Muscle layer of duodenum (tissue), 2 donors: ENCODE measurements at regions not wholly inside any gene's neighbourhood (a gene's known extent, or its start where the extent isn't known, plus 50 kb on each side); places are given as distances from the start of the nearest gene placed in this dataset.

Source experiments
- H3K27ac ChIP-seq: one replicate; pipeline ENCODE4 v1.7.0; 2013; ENCODE audit warnings: mild to moderate bottlenecking, low read length
- H3K27me3 ChIP-seq: one replicate; pipeline ENCODE4 v1.7.0; 2013; ENCODE audit warnings: low read depth, mild to moderate bottlenecking, control low read depth, low read length
- H3K36me3 ChIP-seq, 2 donors: one replicate each; pipeline ENCODE4 v1.7.0; 2013; ENCODE audit warnings: low read length in 2 of 2, control low read depth in 1 of 2, mild to moderate bottlenecking in 1 of 2; ENCODE audit not compliant: insufficient read depth in 2 of 2, control insufficient read depth in 1 of 2
- H3K4me1 ChIP-seq, 2 donors: one replicate each; pipeline ENCODE4 v1.7.0; 2013; ENCODE audit warnings: low read length in 2 of 2, mild to moderate bottlenecking in 2 of 2, control low read depth in 1 of 2, moderate library complexity in 1 of 2; ENCODE audit not compliant: insufficient read depth in 2 of 2, control insufficient read depth in 1 of 2
- H3K4me3 ChIP-seq, 2 donors: one replicate each; pipeline ENCODE4 v1.7.0; 2013; ENCODE audit warnings: low read length in 2 of 2, low read depth in 1 of 2, mild to moderate bottlenecking in 1 of 2
- H3K9me3 ChIP-seq, 2 donors: one replicate each; pipeline ENCODE4 v1.7.0; 2013; ENCODE audit warnings: low read length in 2 of 2, control low read depth in 1 of 2, mild to moderate bottlenecking in 1 of 2; ENCODE audit not compliant: control insufficient read depth in 1 of 2
- donor health status: healthy.

DNA sequence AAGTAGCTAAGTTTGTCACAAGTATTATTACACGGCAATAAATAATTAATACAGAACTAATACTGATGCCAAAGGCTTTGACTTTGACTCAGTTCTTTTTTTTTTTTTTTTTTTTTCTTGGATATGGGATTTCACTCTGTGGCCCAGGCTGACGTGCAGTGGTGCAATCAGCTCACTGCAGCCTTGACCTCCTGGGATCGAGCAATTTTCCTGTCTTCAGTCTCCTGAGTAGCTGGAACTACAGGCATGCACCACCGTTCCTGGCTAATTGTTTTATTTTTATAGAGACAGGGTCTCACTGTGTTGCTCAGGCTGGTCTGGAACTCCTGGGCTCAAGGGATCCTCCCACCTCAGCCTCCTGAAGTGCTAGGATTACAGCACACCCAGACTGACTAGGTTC is 284.5 kb downstream of the SS18 start:
- no peaks in the 10 kb centered on the region for H3K9me3 ChIP-seq
- no peaks in the 10 kb centered on the region for H3K4me1 ChIP-seq
- H3K4me3 ChIP-seq, result no peak overlapping the region
- no peaks in the 10 kb centered on the region for H3K36me3 ChIP-seq
- no peak overlapping the region for H3K27ac ChIP-seq
- H3K27me3 ChIP-seq, result no peaks in the 10 kb centered on the region

DNA sequence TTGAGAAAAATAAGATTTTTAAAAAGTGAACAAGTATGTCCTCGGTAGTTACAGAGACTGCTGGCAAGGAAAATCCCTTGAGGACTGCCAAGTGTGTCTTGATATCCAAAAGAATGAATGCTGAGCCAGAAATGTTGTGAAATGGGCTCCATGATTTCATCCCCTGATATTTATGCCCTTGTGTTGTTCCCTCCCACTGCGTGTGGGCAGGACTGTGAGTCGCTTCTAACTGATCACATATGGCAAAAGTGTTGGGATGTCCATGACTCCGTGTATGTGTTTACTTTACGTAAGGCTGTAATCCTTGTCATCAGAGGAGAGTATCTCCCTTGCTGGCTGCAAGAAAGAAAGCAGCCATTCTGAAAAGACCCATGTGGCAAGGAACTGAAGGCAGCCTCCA is 285.1 kb downstream of the SS18 start:
- no peaks in the 10 kb centered on the region for H3K27me3 ChIP-seq
- H3K27ac ChIP-seq, result no peak overlapping the region
- H3K4me3 ChIP-seq, result no peak overlapping the region
- H3K4me1 ChIP-seq, result no peaks in the 10 kb centered on the region
- H3K36me3 ChIP-seq, result no peaks in the 10 kb centered on the region
- no peaks in the 10 kb centered on the region for H3K9me3 ChIP-seq

DNA sequence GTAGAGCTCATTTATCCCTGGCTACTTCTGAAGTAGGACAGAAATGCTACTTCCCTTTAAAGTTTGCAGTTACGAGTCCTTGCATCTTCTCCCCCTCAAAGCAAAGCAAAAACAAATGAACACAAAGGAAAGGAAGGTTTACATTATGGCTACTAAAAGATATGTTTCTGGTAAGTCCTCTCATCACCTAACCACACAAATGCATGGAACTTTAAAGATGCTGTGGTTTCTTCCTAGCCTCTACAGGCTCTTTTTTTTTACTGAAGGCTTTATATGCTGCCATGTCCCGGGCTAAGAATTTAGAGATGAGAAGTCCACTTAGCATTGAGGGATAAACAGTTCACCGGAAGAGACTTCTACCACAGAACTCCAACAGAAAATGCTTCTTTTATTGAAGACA is 291.2 kb downstream of the SS18 start:
- Histone ChIP-seq H3K4me3 (no peak overlapping the region), H3K4me1 (no peaks in the 10 kb centered on the region), H3K9me3 (no peaks in the 10 kb centered on the region), H3K27me3 (no peaks in the 10 kb centered on the region), H3K27ac (no peak overlapping the region), H3K36me3 (no peaks in the 10 kb centered on the region)

DNA sequence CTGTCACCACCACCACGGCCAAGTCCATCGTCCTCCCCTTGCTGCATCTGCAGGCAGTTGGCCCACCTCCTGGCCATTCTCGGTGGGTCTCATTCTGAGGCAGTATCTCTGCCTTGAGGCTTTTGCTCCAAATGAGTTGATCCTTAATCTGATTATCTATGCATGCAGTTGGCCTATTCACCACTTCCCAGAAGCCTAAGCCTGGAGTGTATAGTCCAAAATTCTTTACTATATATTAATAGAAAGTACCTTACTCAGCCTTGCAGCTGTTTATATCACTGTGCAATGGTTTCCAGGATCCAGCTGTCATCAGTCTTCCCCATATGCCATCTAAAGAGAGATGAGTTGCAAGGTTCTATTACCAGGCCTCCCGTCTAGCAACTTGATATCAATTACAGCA is 292.4 kb downstream of the SS18 start:
- Histone ChIP-seq H3K4me3 (no peak overlapping the region), H3K9me3 (no peaks in the 10 kb centered on the region), H3K27ac (no peak overlapping the region), H3K36me3 (no peaks in the 10 kb centered on the region), H3K27me3 (no peaks in the 10 kb centered on the region), H3K4me1 (no peaks in the 10 kb centered on the region)

DNA sequence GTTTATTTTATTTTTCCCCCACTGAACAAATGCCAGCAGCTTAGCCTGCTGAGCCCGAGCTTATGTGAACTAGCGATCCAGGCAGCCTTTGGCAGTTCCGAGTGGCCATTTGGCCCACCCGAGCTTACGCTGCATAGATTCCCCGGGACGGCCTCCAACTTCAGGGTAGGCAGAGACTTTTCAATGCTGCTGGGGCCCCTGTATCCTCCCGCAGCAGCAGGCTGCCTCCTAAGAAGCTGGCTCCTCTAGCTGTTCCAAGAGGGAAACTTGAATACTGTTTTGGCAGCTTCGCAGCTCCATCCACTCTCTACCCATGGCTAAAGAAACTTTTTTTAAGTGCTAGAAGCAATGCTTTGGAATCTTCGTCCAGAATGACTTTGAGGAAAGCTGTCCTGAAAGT is 295.2 kb downstream of the SS18 start:
- no peaks in the 10 kb centered on the region for H3K4me1 ChIP-seq
- H3K27ac ChIP-seq, result no peak overlapping the region
- H3K4me3 ChIP-seq, result no peak overlapping the region
- no peaks in the 10 kb centered on the region for H3K27me3 ChIP-seq
- no peaks in the 10 kb centered on the region for H3K36me3 ChIP-seq
- no peaks in the 10 kb centered on the region for H3K9me3 ChIP-seq

DNA sequence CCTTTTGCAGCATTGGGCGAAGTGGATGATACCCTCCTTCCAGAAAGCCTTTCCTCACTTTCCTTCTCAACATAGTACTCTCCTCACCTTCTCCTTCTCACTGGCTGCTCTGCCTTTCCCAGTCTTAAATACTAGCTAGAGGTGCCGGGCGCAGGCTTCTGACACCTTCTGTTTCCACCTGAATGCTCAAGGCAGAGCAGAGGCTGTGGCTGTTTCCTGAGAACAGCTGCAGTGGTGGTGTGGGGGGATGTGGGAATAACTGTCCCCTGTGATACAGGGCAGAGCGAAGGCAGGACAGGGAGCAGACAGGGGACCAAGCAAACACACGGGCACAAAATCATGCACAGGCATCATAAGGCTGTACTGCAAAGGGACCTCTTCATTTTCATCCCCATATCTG is 303.1 kb downstream of the SS18 start:
- no peaks in the 10 kb centered on the region for H3K27me3 ChIP-seq
- H3K27ac ChIP-seq, result no peak overlapping the region
- H3K4me3 ChIP-seq, result no peak overlapping the region
- no peaks in the 10 kb centered on the region for H3K4me1 ChIP-seq
- no peaks in the 10 kb centered on the region for H3K9me3 ChIP-seq
- H3K36me3 ChIP-seq, result no peaks in the 10 kb centered on the region

DNA sequence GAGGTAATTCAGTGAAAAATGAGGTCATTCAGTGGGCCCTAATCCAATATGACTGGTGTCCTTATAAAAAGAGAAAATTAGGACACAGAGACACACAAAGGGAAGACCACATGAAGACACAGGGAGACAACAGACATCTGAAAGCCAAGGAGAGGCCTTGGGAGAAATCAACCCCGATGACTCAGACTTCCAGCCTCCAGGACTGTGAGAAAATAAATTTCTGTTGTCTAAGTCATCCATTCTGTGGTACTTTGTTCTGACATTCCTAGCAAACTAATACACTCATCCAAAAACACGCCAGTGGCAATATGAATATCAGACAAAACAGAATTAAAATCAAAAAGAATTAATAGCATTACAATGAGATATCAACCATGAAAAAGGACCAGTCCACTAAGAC is 303.7 kb downstream of the SS18 start:
- no peaks in the 10 kb centered on the region for H3K4me1 ChIP-seq
- H3K4me3 ChIP-seq, result no peak overlapping the region
- H3K27ac ChIP-seq, result no peak overlapping the region
- no peaks in the 10 kb centered on the region for H3K36me3 ChIP-seq
- H3K9me3 ChIP-seq, result no peaks in the 10 kb centered on the region
- H3K27me3 ChIP-seq, result no peaks in the 10 kb centered on the region

DNA sequence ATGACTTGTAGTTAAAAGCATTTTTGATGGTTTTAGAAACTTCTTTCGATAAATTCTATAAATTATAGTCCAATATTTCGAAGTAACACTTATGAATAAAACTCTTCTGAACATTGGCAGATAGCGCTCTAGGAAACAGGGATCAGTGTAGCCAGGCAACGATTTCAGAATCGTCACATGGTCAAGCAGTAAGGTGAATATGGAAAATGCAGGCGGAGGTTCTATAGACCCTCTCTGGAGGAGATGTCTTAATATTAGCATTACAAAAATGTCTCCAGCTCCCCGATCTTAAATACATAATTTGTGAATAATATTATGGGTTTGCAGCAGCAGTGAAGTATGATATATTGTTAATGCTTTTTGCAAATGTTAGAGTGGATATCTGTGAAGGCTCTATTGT is 310.3 kb downstream of the SS18 start:
- no peaks in the 10 kb centered on the region for H3K9me3 ChIP-seq
- no peak overlapping the region for H3K4me3 ChIP-seq
- H3K27me3 ChIP-seq, result no peaks in the 10 kb centered on the region
- no peaks in the 10 kb centered on the region for H3K36me3 ChIP-seq
- no peak overlapping the region for H3K27ac ChIP-seq
- no peaks in the 10 kb centered on the region for H3K4me1 ChIP-seq

DNA sequence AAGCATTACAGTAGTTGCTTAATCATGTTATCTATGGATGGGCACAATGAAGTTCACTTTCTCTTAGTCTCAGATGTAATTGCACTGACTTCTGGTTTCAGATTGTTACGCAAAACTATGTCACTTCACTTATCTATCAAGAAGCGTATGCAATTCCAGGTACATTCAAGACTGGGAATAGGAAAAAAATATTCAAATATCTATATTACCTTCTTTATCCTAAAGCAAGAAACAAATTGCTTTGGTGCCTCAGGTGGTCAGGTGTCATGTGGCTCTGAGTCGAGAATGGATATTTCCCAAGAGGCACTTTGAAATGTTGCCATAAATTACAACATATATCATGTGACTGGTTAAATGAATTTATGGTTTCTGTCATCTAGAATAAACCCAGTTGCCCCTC is 318.6 kb downstream of the SS18 start:
- Histone ChIP-seq H3K4me3 (no peak overlapping the region), H3K36me3 (no peaks in the 10 kb centered on the region), H3K4me1 (no peaks in the 10 kb centered on the region), H3K27ac (no peak overlapping the region), H3K9me3 (peaks cover 0 to 3% of the 10 kb centered on the region in 2 donors), H3K27me3 (no peaks in the 10 kb centered on the region)

DNA sequence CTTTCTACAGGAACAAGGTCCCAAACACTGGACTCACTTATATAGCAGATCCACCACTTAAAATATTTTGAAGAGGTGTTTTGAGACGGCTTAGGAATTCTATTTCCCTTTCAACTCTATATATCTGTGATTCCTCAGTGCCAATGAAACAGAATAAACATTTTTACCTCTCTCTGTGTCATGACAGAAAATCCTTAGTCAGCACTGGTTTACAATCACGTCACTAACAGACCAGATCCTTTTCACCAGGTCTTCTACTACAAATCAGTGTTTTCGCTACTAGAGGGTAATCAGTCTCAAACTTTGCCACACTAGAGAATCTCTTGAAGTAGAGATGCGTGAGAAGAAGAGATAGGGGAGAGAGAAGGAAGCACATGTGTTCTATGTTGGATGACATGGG is 325.6 kb downstream of the SS18 start:
- H3K4me3 ChIP-seq, result no peak overlapping the region
- H3K4me1 ChIP-seq, result no peaks in the 10 kb centered on the region
- H3K9me3 ChIP-seq, result peaks cover 0 to 3% of the 10 kb centered on the region in 2 donors
- H3K36me3 ChIP-seq, result no peaks in the 10 kb centered on the region
- no peaks in the 10 kb centered on the region for H3K27me3 ChIP-seq
- no peak overlapping the region for H3K27ac ChIP-seq

DNA sequence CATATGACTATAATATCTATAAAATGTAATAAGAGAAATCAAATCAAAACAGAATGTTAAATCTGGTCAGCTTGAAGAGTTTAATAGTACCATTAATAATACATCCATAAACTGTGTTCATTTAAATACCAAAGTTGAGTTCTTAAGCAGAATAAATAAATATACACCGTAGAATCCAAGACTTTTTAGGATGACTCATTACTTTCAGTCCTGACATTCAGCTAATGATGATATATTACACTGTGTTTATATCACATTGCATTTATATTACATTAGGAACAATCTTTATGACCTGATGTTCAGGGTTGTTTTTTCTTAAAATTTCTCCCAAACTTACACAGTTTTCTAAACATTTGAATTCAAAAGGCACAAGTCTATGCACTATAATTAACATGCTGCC is 331.3 kb downstream of the SS18 start:
- Histone ChIP-seq H3K4me3 (no peak overlapping the region), H3K36me3 (no peaks in the 10 kb centered on the region), H3K9me3 (no peaks in the 10 kb centered on the region), H3K4me1 (no peaks in the 10 kb centered on the region), H3K27ac (no peak overlapping the region), H3K27me3 (no peaks in the 10 kb centered on the region)

DNA sequence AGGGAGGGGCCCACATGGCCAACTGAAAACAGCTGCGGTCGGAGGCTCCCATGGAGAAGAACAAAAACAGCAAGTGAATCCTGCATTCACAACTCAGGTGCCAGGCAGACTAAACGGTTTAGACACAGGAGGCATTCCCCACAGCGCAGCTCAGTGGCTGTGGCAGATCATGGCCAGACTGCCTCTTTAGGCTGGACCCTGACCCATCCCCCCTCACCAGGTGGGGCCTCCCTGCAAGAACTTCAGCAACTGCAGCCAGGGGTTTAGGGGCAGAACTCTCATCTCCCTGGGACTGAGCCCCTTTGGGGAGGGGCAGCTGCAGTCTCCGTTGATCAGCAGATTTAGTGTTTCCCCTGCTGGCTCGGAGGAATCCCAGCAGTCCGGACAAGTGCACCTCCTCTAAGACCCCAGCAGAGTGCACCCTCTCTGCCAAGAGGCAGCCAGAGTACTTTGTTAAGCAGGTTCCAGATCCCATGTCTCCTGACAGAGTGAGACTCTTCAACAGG is 346.7 kb downstream of the SS18 start:
- Histone ChIP-seq H3K36me3 (no peaks in the 10 kb centered on the region), H3K9me3 (peaks cover 0 to 3% of the 10 kb centered on the region in 2 donors), H3K27ac (no peak overlapping the region), H3K4me1 (no peaks in the 10 kb centered on the region), H3K4me3 (no peak overlapping the region), H3K27me3 (no peaks in the 10 kb centered on the region)
